Natural killer cell treated with Interleukin-12 subunit alpha and Interleukin-12 subunit beta and Interleukin-15 and Interleukin-18, amount 100 ng/mL, for 72 hours (primary cell): ENCODE measurements at regions not wholly inside any gene's neighbourhood (a gene's known extent, or its start where the extent isn't known, plus 50 kb on each side); places are given as distances from the start of the nearest gene placed in this dataset.
A peak's percentile ranks its signal among the peaks of the same experiment; 100 is the strongest.

Experiments used
- ATAC-seq, 2 donors: fragments of 150-1000 bp; cut with Tn5 transposase in 1 of 2; sonication (Bioruptor Pico), chemical (Tn5 transposase) in 1 of 2; 2 replicates each; pipeline ENCODE4 v1.10.0; 2021
- DNase-seq: peaks from one replicate; pipeline ENCODE4 v3.0.0; 2022; ENCODE audit warnings: low spot score
- H3K27ac Mint-ChIP-seq, 2 donors: 1 replicate in 1 of 2; 2 replicates in 1 of 2; pipeline ENCODE4 v1.8.0; 2022; ENCODE audit warnings: mixed read lengths in 2 of 2, mild to moderate bottlenecking in 1 of 2, moderate library complexity in 1 of 2
- H3K27me3 Mint-ChIP-seq, 2 donors: 1 replicate in 1 of 2; 2 replicates in 1 of 2; pipeline ENCODE4 v1.8.0; 2022; ENCODE audit warnings: mixed read lengths in 2 of 2
- H3K36me3 Mint-ChIP-seq: one replicate; pipeline ENCODE4 v1.8.0; 2022; ENCODE audit warnings: mixed read lengths
- H3K4me1 Mint-ChIP-seq, 2 donors: 1 replicate in 1 of 2; 2 replicates in 1 of 2; pipeline ENCODE4 v1.8.0; 2022; ENCODE audit warnings: low read depth in 2 of 2, mixed read lengths in 2 of 2, mild to moderate bottlenecking in 1 of 2
- H3K4me3 Mint-ChIP-seq: one replicate; pipeline ENCODE4 v1.8.0; 2022; ENCODE audit warnings: mixed read lengths
- H3K9me3 Mint-ChIP-seq: 2 replicates; pipeline ENCODE4 v1.8.0; 2022; ENCODE audit warnings: mixed read lengths

GRCh38 chr15:69735121-69735520, 282.5 kb downstream of the RPLP1 start:
- Mint-ChIP-seq H3K4me3 (no peak overlapping the region), H3K4me1 (peaks cover 0 to 6% of the 10 kb centered on the region in 2 donors), H3K27me3 (peaks cover 34 to 63% of the 10 kb centered on the region in 2 donors), H3K36me3 (peaks cover 3% of the 10 kb centered on the region), H3K9me3 (no peaks in the 10 kb centered on the region), H3K27ac (no peak overlapping the region)
- ATAC-seq (no peak), DNase-seq (no peak)

GRCh38 chr15:69736161-69736560, 283.5 kb downstream of the RPLP1 start:
- H3K4me3 Mint-ChIP-seq: no peak overlapping the region
- H3K27me3 Mint-ChIP-seq: peaks cover 34 to 56% of the 10 kb centered on the region in 2 donors
- ATAC-seq (no peak), DNase-seq (no peak)
- no peak overlapping the region for H3K27ac Mint-ChIP-seq
- H3K9me3 Mint-ChIP-seq: peaks cover 4% of the 10 kb centered on the region
- H3K4me1 Mint-ChIP-seq: peaks cover 0 to 6% of the 10 kb centered on the region in 2 donors
- peaks cover 9% of the 10 kb centered on the region for H3K36me3 Mint-ChIP-seq

GRCh38 chr15:69737916-69738315, 285.3 kb downstream of the RPLP1 start:
- Mint-ChIP-seq H3K36me3 (peaks cover 9% of the 10 kb centered on the region), H3K27ac (peak overlapping the region in 1 of 2 donors; percentile 17), H3K27me3 (peaks cover 34 to 57% of the 10 kb centered on the region in 2 donors), H3K9me3 (peaks cover 4% of the 10 kb centered on the region), H3K4me1 (peaks cover 8 to 10% of the 10 kb centered on the region in 2 donors), H3K4me3 (no peak overlapping the region)
- DNase-seq (no peak), ATAC-seq (no peak)

DNA sequence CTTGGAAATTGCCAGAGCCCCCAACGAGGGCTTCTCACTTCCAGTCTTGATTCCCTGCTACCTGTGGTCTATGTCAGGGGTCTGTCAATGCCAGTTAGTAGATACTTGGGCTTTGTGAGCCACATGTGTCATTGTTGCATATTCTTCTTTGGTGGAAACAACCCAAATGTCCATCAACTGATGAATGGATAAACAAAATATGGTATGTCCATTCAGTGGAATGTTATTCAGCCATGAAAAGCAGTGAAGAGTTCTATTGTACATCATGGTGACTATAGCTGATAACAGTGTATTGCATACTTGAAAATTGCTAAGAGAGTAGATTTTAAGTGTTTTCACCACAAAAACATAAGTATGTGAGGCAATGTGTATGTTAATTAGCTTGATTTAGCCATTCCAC, 288.1 kb downstream of the RPLP1 start:
- Mint-ChIP-seq H3K27ac (peak overlapping the region in 1 of 2 donors; percentile 0), H3K27me3 (peaks cover 29 to 51% of the 10 kb centered on the region in 2 donors), H3K36me3 (peaks cover 9% of the 10 kb centered on the region), H3K4me3 (no peak overlapping the region), H3K4me1 (peaks cover 27 to 29% of the 10 kb centered on the region in 2 donors), H3K9me3 (peaks cover 4% of the 10 kb centered on the region)
- no peak for DNase-seq
- no peak for ATAC-seq

DNA sequence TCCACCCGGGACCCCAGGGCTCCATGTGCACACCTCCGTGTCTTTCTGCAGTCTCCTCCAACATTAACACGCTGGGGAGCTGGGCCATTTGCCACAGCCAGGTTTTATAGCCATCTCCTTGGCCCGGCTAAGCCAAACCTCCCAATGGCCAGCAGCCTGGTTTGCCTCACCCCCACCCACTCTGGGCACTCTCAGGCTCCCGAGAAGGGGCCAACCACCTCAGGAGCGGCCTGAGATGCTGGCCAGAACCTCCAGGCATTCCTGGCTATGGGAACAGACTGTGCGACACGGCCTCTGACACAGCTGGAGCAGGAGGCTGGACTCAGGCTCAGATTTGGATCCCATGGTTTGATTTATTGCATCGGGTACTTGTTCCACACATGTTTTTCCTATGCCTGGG, 289.7 kb downstream of the RPLP1 start:
- ATAC-seq (no peak), DNase-seq (no peak)
- Mint-ChIP-seq H3K4me1 (peaks cover 29 to 30% of the 10 kb centered on the region in 2 donors), H3K9me3 (peaks cover 4% of the 10 kb centered on the region), H3K36me3 (peaks cover 9% of the 10 kb centered on the region), H3K27ac (no peak overlapping the region), H3K27me3 (peaks cover 32 to 49% of the 10 kb centered on the region in 2 donors), H3K4me3 (no peak overlapping the region)

GRCh38 chr15:69743091-69743490, 290.5 kb downstream of the RPLP1 start:
- ATAC-seq (peak; percentile 85 to 92), DNase-seq (no peak)
- peaks cover 9% of the 10 kb centered on the region for H3K36me3 Mint-ChIP-seq
- H3K27ac Mint-ChIP-seq: peak overlapping the region in 1 of 2 donors; percentile 30
- peaks cover 4% of the 10 kb centered on the region for H3K9me3 Mint-ChIP-seq
- H3K27me3 Mint-ChIP-seq: peaks cover 33 to 47% of the 10 kb centered on the region in 2 donors
- H3K4me3 Mint-ChIP-seq: peak overlapping the region; percentile 49
- H3K4me1 Mint-ChIP-seq: peaks cover 30 to 31% of the 10 kb centered on the region in 2 donors

GRCh38 chr15:69744391-69745162, 292.0 kb downstream of the RPLP1 start:
- Mint-ChIP-seq H3K4me3 (no peak overlapping the region), H3K36me3 (peaks cover 9% of the 10 kb centered on the region), H3K27me3 (peaks cover 26 to 40% of the 10 kb centered on the region in 2 donors), H3K27ac (peak overlapping the region in 1 of 2 donors; percentile 30), H3K9me3 (peaks cover 4% of the 10 kb centered on the region), H3K4me1 (peaks cover 33 to 45% of the 10 kb centered on the region in 2 donors)
- DNase-seq (no peak), ATAC-seq (no peak)

- peaks cover 52 to 63% of the 10 kb centered on the region in 2 donors for H3K4me1 Mint-ChIP-seq
- H3K27ac Mint-ChIP-seq: peak overlapping the region in 1 of 2 donors; percentile 30
- no peaks in the 10 kb centered on the region for H3K9me3 Mint-ChIP-seq
- ATAC-seq: no peak
- H3K27me3 Mint-ChIP-seq: peaks cover 23 to 40% of the 10 kb centered on the region in 2 donors
- H3K36me3 Mint-ChIP-seq: peaks cover 12% of the 10 kb centered on the region
- no peak for DNase-seq
- H3K4me3 Mint-ChIP-seq: no peak overlapping the region
Observed at GRCh38 chr15:69747193-69747592, 294.6 kb downstream of the RPLP1 start.

- Mint-ChIP-seq H3K4me1 (peaks cover 50 to 67% of the 10 kb centered on the region in 2 donors), H3K9me3 (no peaks in the 10 kb centered on the region), H3K4me3 (peak overlapping the region; percentile 0), H3K27me3 (peaks cover 29 to 39% of the 10 kb centered on the region in 2 donors), H3K27ac (peak overlapping the region in 1 of 2 donors; percentile 46), H3K36me3 (peaks cover 18% of the 10 kb centered on the region)
- ATAC-seq (no peak), DNase-seq (no peak)
Observed at GRCh38 chr15:69748131-69748530, 295.5 kb downstream of the RPLP1 start.

DNA sequence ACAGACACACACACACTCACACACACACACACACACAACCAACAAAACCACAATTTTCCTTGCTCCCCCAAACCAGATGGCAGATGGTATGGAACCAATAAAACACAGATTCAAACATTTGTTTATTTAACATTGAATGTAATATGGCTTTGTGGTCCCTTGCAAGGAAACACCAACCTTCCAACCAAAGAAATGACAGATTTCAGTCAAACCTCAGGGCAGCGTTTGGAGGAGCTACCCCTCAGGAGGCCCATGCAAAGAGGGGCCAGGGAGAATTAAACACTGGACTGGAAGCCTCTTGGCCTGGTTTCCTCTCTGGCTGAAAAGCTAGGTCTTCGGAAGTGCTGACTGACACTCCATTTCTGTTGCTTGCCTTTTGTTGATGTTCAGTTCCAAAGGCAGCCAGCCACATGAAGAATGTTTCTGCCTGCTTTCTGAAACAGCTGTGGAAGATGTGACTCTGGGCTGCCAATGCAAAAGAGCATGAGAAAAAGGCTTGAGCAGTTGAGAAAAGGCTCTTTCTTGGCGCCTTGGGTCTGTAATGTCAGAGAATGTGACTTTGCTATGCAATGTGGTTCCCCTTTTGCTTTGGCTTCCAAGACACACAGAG, 296.1 kb downstream of the RPLP1 start:
- H3K36me3 Mint-ChIP-seq: peaks cover 24% of the 10 kb centered on the region
- peak overlapping the region; percentile 0 for H3K4me3 Mint-ChIP-seq
- ATAC-seq (no peak), DNase-seq (no peak)
- H3K9me3 Mint-ChIP-seq: no peaks in the 10 kb centered on the region
- H3K4me1 Mint-ChIP-seq: peaks cover 47 to 67% of the 10 kb centered on the region in 2 donors
- peak overlapping the region in 1 of 2 donors; percentile 46 for H3K27ac Mint-ChIP-seq
- peaks cover 31 to 34% of the 10 kb centered on the region in 2 donors for H3K27me3 Mint-ChIP-seq

GRCh38 chr15:69749274-69749673, 296.7 kb downstream of the RPLP1 start:
- peaks cover 26% of the 10 kb centered on the region for H3K36me3 Mint-ChIP-seq
- no peaks in the 10 kb centered on the region for H3K9me3 Mint-ChIP-seq
- H3K27ac Mint-ChIP-seq: peak overlapping the region in 1 of 2 donors; percentile 20
- H3K4me3 Mint-ChIP-seq: no peak overlapping the region
- H3K4me1 Mint-ChIP-seq: peaks cover 44 to 67% of the 10 kb centered on the region in 2 donors
- peaks cover 30 to 31% of the 10 kb centered on the region in 2 donors for H3K27me3 Mint-ChIP-seq
- ATAC-seq: no peak
- no peak for DNase-seq

DNA sequence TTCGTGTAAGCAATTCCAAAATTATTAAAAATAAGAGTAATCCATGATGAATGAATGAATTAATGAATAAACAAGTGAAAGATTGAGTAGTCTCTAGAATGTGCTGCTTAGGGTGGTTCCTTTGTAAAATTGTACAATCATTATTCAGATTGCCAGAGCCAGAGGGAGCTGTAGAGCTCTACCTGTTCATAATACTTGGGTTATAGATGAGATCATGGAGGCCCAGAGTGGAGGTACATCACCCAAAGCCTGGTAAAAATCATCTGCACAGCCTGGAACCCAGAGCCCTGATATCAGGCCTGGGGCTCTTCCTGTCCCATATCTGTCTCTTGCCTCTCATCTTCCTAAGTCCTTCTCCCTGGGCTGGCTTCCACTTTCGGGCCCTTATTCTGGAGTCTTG, 297.2 kb downstream of the RPLP1 start:
- Mint-ChIP-seq H3K4me1 (peaks cover 45 to 67% of the 10 kb centered on the region in 2 donors), H3K27ac (peak overlapping the region in 1 of 2 donors; percentile 20), H3K27me3 (peaks cover 34 to 36% of the 10 kb centered on the region in 2 donors), H3K4me3 (peak overlapping the region; percentile 36), H3K9me3 (peaks cover 4% of the 10 kb centered on the region), H3K36me3 (peaks cover 31% of the 10 kb centered on the region)
- ATAC-seq (no peak), DNase-seq (no peak)

DNA sequence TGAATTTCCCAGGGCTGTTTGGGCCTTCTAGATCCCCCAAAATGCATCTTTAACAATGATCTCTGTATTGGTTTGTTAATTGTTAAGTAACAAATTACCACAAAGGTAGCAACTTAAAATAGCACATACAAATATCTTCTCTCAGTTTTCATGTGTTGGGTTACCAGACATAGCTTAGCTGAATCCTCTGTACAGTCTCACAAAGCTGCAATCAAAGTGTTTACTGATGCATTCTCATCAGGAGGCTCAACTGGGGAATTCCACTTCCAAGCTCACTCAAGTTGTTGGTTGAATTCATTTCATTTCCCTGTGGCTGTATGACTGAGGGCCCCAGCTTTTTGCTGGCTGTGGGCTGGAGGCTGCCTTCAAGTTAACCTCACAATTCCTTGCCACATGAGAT, 297.6 kb downstream of the RPLP1 start:
- ATAC-seq (no peak), DNase-seq (no peak)
- Mint-ChIP-seq H3K4me3 (peak overlapping the region; percentile 36), H3K4me1 (peaks cover 48 to 68% of the 10 kb centered on the region in 2 donors), H3K27ac (peak overlapping the region in 1 of 2 donors; percentile 20), H3K36me3 (peaks cover 33% of the 10 kb centered on the region), H3K27me3 (peaks cover 34 to 37% of the 10 kb centered on the region in 2 donors), H3K9me3 (peaks cover 5% of the 10 kb centered on the region)

- H3K9me3 Mint-ChIP-seq: peaks cover 5% of the 10 kb centered on the region
- peak overlapping the region; percentile 4 for H3K4me3 Mint-ChIP-seq
- peaks cover 33% of the 10 kb centered on the region for H3K36me3 Mint-ChIP-seq
- ATAC-seq (no peak), DNase-seq (no peak)
- peaks cover 54 to 77% of the 10 kb centered on the region in 2 donors for H3K4me1 Mint-ChIP-seq
- no peak overlapping the region for H3K27ac Mint-ChIP-seq
- peaks cover 30 to 31% of the 10 kb centered on the region in 2 donors for H3K27me3 Mint-ChIP-seq
Observed at GRCh38 chr15:69751147-69751546, 298.5 kb downstream of the RPLP1 start.
